Left ventricle myocardium inferior (tissue), 1 donor: ENCODE measurements at regions not wholly inside any gene's neighbourhood (a gene's known extent, or its start where the extent isn't known, plus 50 kb on each side); places are given as distances from the start of the nearest gene placed in this dataset.

Experiments used
- DNase-seq: peaks from one replicate; pipeline ENCODE4 v3.0.0-alpha.2; 2020
- H3K27ac ChIP-seq: fragments of 200-600 bp; replicated peaks from 2 replicates; pipeline ENCODE4 v1.8.0; 2021
- H3K27me3 ChIP-seq: fragments of 200-600 bp; 2 replicates; pipeline ENCODE4 v1.8.0; 2021; ENCODE audit warnings: low read depth
- H3K36me3 ChIP-seq: fragments of 200-600 bp; 2 replicates; pipeline ENCODE4 v1.8.0; 2021
- H3K4me1 ChIP-seq: fragments of 200-600 bp; 2 replicates; pipeline ENCODE4 v1.8.0; 2021
- H3K4me3 ChIP-seq: fragments of 200-600 bp; 2 replicates; pipeline ENCODE4 v1.8.0; 2021; ENCODE audit warnings: mild to moderate bottlenecking, moderate library complexity
- H3K9me3 ChIP-seq: fragments of 200-600 bp; replicated peaks from 2 replicates; pipeline ENCODE4 v1.8.0; 2021
- intact Hi-C: fragments of 100-400 bp; cut with micrococcal nuclease; formaldehyde crosslinking; loops from one replicate; pipeline ENCODE4 v1.11.0; 2022
- TF ChIP-seq, protein P1 (sequence below): fragments of 200-600 bp; IDR thresholded peaks from 2 replicates; pipeline ENCODE4 v1.8.0; 2021; ENCODE audit warnings: antibody characterized with exemption, mild to moderate bottlenecking, borderline replicate concordance
- donor health status: DM: no; HTN: yes; CAD: no; lungs with severe emphysema.

DNA sequence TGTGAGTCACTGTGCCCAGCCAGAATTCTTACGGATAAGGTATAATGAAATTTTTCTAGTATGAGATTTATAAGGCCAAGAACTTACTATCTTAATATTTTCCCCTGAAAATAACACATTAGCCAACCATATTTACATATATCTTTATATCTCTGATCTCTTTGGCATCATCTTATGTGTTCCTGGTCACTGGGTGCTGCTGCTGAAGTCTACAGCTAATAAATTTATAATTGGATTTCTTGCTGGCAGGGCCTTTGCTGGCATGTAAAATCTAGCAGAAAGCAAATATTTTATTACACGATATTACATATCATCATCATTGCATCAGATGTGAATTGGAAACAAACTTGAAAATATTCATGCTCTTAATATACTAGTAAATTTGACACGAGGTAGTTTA is 590.7 kb downstream of the ANXA1 start:
- no peak overlapping the region for H3K27ac ChIP-seq
- peaks cover 20% of the 10 kb centered on the region for H3K9me3 ChIP-seq
- no peak overlapping the region for H3K4me3 ChIP-seq
- TF ChIP-seq, protein P1, sequence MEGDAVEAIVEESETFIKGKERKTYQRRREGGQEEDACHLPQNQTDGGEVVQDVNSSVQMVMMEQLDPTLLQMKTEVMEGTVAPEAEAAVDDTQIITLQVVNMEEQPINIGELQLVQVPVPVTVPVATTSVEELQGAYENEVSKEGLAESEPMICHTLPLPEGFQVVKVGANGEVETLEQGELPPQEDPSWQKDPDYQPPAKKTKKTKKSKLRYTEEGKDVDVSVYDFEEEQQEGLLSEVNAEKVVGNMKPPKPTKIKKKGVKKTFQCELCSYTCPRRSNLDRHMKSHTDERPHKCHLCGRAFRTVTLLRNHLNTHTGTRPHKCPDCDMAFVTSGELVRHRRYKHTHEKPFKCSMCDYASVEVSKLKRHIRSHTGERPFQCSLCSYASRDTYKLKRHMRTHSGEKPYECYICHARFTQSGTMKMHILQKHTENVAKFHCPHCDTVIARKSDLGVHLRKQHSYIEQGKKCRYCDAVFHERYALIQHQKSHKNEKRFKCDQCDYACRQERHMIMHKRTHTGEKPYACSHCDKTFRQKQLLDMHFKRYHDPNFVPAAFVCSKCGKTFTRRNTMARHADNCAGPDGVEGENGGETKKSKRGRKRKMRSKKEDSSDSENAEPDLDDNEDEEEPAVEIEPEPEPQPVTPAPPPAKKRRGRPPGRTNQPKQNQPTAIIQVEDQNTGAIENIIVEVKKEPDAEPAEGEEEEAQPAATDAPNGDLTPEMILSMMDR: no peak
- H3K27me3 ChIP-seq: no peaks in the 10 kb centered on the region
- H3K36me3 ChIP-seq: no peaks in the 10 kb centered on the region
- no peak for DNase-seq
- intact Hi-C loops: no loop called here
- H3K4me1 ChIP-seq: no peaks in the 10 kb centered on the region

DNA sequence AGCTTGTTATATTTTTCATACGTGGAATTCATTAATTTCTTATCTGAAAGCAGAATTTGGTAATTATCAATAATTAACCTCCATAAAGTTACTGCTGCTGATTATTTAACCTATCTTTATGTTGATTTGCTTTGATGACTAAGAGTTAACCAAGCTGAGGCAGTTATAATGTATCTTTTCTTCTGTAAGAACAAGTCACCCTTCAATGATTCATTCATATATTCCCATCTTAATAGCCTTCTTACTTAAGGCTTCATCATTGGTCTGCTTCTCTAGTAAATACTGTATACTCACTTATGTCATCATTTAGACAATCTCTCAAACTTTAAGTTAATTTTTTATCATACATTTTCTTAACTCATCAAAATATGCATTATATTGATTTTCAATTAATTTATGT is 592.2 kb downstream of the ANXA1 start:
- TF ChIP-seq, protein P1: no peak
- intact Hi-C loops: no loop called here

DNA sequence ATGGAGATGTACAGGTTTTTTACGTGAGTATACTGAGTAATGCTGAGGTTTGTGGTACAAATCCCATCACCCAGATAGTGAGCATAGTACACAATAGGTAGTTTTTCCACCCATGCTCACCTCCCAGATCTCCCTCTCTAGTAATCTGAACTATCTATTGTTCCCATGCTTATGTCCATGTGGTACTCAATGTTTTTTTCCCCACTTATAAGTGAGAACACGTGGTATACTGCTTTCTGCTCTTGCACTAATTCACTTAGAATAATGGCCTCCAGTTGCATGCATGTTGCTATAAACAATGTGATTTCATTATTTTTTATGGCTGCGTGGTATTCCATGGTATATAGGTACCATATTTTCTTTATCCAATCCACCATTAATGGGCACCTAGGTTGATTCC is 593.9 kb downstream of the ANXA1 start:
- no peaks in the 10 kb centered on the region for H3K4me1 ChIP-seq
- intact Hi-C loops: no loop called here
- H3K27me3 ChIP-seq: no peaks in the 10 kb centered on the region
- peaks cover 23% of the 10 kb centered on the region for H3K9me3 ChIP-seq
- no peaks in the 10 kb centered on the region for H3K36me3 ChIP-seq
- DNase-seq: no peak
- H3K27ac ChIP-seq: no peak overlapping the region
- TF ChIP-seq, protein P1: no peak
- no peak overlapping the region for H3K4me3 ChIP-seq

More for the DNA sequence above, 592.2 kb downstream of the ANXA1 start:
- Histone ChIP-seq H3K9me3 (peaks cover 23% of the 10 kb centered on the region), H3K4me3 (no peak overlapping the region), H3K4me1 (no peaks in the 10 kb centered on the region), H3K27ac (no peak overlapping the region), H3K36me3 (no peaks in the 10 kb centered on the region), H3K27me3 (no peaks in the 10 kb centered on the region)
- DNase-seq: no peak

DNA sequence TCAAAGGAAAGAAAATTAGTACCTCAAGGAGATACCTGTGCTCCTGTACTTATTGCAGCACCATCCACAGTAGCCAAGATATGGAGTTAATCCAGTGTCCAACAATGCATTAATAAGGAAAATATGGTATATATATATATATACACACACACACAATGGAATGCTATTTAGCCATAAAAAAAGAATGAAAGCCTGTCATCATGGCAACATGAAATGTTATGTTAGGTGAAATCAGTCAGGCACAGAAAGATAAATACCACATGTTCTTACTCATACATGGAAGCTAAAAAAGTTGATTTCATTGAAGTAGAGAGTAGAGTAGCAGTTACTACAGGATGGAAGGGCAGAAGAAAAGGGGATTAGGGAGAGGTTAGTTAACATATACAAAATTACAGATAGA is 601.5 kb downstream of the ANXA1 start:
- intact Hi-C loops: no loop called here
- no peak overlapping the region for H3K27ac ChIP-seq
- H3K27me3 ChIP-seq: no peaks in the 10 kb centered on the region
- H3K4me1 ChIP-seq: no peaks in the 10 kb centered on the region
- H3K9me3 ChIP-seq: no peaks in the 10 kb centered on the region
- no peaks in the 10 kb centered on the region for H3K36me3 ChIP-seq
- no peak for DNase-seq
- TF ChIP-seq, protein P1: no peak
- H3K4me3 ChIP-seq: no peak overlapping the region

DNA sequence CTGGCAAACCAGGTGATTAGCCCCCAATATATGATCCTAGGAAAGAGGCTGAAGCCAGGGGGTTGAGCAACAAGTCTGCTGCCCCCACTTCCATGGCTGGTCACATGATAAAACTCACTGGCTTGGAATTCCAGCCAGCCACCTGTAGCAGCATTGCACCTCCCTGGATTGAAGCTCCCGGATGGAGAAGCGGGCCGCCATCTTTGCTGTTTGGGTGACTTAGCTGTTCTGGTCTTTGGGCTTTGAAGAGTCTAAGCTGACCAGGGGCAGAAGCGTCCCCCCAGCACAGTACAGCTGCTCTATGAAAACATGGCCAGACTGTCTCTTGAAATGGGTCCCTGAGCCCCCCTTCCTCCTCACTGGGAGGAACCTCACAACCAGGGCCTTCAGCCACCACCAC is 610.2 kb downstream of the ANXA1 start:
- no peak for DNase-seq
- no peaks in the 10 kb centered on the region for H3K27me3 ChIP-seq
- H3K4me3 ChIP-seq: no peak overlapping the region
- no peaks in the 10 kb centered on the region for H3K9me3 ChIP-seq
- H3K27ac ChIP-seq: no peak overlapping the region
- H3K4me1 ChIP-seq: no peaks in the 10 kb centered on the region
- TF ChIP-seq, protein P1: no peak
- no peaks in the 10 kb centered on the region for H3K36me3 ChIP-seq
- intact Hi-C loops: no loop called here

DNA sequence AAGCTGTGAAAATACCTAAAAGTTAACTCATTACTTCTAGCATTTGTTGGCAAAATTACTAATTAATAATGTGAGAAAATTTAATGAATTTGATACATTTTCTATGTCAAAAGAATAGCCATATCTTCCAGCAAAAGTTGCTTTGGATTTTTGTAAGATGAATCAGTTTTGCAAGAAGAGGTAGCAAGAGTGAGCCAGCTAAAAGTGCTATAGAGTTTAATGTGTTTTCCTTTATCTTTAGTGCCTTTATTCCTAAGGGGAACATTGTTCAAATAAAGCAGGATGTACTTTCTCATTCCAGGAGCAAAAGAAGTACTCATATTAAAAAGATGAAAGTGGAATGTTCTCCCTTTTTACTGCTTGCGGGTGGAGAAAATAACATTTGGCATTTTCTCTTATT is 622.2 kb downstream of the ANXA1 start:
- intact Hi-C loops: no loop called here
- no peak overlapping the region for H3K4me3 ChIP-seq
- no peaks in the 10 kb centered on the region for H3K4me1 ChIP-seq
- TF ChIP-seq, protein P1: no peak
- H3K9me3 ChIP-seq: no peaks in the 10 kb centered on the region
- no peak overlapping the region for H3K27ac ChIP-seq
- no peaks in the 10 kb centered on the region for H3K36me3 ChIP-seq
- no peaks in the 10 kb centered on the region for H3K27me3 ChIP-seq
- DNase-seq: no peak
